Omental fat pad (tissue), 3 donors: ENCODE measurements at regions not wholly inside any gene's neighbourhood (a gene's known extent, or its start where the extent isn't known, plus 50 kb on each side); places are given as distances from the start of the nearest gene placed in this dataset.

Source experiments
- ATAC-seq: fragments of 150-250 bp; one replicate; pipeline ENCODE4 v1.9.1; 2016; ENCODE audit warnings: mild to moderate bottlenecking, moderate library complexity; ENCODE audit not compliant: low FRiP score
- DNase-seq: peaks from one replicate; pipeline ENCODE4 v3.0.0-alpha.2; 2019; ENCODE audit warnings: low spot score
- CTCF ChIP-seq, 3 donors: fragments of 450-650 bp; IDR thresholded peaks; one replicate each; pipeline ENCODE4 v1.5.1; 2016 to 2017; ENCODE audit warnings: antibody characterized with exemption in 3 of 3, mild to moderate bottlenecking in 3 of 3, moderate library complexity in 2 of 3

GRCh38 chr4:165627128-165627527, 245.9 kb upstream of the TLL1 start:
- no peak for TF ChIP-seq CTCF (IDR thresholded peaks at IDR 0.05)
- no peak for ATAC-seq
- DNase-seq = no peak

GRCh38 chr4:165627548-165627947, 245.5 kb upstream of the TLL1 start:
- ATAC-seq (no peak), DNase-seq (no peak)
- no peak for TF ChIP-seq CTCF (IDR thresholded peaks at IDR 0.05)

- no peak for TF ChIP-seq CTCF (IDR thresholded peaks at IDR 0.05)
- ATAC-seq (no peak), DNase-seq (no peak)
Observed at GRCh38 chr4:165628572-165628971, 244.5 kb upstream of the TLL1 start.

- ATAC-seq = no peak
- no peak for DNase-seq
- TF ChIP-seq CTCF (IDR thresholded peaks at IDR 0.05) = no peak
Observed at GRCh38 chr4:165630671-165631070, 242.4 kb upstream of the TLL1 start.

- ATAC-seq (no peak), DNase-seq (no peak)
- no peak for TF ChIP-seq CTCF (IDR thresholded peaks at IDR 0.05)
Observed at GRCh38 chr4:165631208-165631894, 241.7 kb upstream of the TLL1 start.

GRCh38 chr4:165631912-165632311, 241.1 kb upstream of the TLL1 start:
- ATAC-seq = no peak
- DNase-seq = no peak
- no peak for TF ChIP-seq CTCF (IDR thresholded peaks at IDR 0.05)

- no peak for DNase-seq
Observed at GRCh38 chr4:165634766-165635165, 238.3 kb upstream of the TLL1 start.

More at GRCh38 chr4:165634766-165635165, 238.3 kb upstream of the TLL1 start:
- no peak for ATAC-seq
- no peak for TF ChIP-seq CTCF (IDR thresholded peaks at IDR 0.05)
